ENCODE measurements at regions not wholly inside any gene's neighbourhood (a gene's known extent, or its start where the extent isn't known, plus 50 kb on each side); places are given as distances from the start of the nearest gene placed in this dataset.

DNA sequence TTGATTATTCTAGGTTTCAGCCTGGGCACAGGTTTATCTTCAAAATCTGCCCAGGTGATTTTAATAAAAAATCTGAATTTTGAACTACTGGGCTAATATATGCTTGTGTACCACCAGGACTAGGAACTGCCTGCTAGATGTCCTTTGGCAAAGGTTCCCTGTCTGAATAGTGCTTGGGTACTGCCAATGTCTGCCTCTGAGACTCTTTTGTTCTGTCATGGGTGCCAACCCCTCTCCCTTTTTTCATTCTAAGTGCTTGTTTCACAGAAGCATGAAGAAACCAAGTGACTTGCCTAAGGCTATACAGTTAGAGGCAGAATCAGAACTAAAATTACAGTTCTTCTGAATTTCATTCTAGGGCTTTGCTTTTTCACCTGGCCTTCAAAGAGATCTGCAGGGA is 106.3 kb upstream of the CACHD1 start (continued):
- TF ChIP-seq, protein P1, sequence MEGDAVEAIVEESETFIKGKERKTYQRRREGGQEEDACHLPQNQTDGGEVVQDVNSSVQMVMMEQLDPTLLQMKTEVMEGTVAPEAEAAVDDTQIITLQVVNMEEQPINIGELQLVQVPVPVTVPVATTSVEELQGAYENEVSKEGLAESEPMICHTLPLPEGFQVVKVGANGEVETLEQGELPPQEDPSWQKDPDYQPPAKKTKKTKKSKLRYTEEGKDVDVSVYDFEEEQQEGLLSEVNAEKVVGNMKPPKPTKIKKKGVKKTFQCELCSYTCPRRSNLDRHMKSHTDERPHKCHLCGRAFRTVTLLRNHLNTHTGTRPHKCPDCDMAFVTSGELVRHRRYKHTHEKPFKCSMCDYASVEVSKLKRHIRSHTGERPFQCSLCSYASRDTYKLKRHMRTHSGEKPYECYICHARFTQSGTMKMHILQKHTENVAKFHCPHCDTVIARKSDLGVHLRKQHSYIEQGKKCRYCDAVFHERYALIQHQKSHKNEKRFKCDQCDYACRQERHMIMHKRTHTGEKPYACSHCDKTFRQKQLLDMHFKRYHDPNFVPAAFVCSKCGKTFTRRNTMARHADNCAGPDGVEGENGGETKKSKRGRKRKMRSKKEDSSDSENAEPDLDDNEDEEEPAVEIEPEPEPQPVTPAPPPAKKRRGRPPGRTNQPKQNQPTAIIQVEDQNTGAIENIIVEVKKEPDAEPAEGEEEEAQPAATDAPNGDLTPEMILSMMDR (IDR thresholded peaks at IDR 0.05 in 2 of 3, conservative IDR thresholded peaks at IDR 0.05 in 1 of 3; ENCODE audit: borderline replicate concordance in 1 of 3, insufficient read depth in 1 of 3, low read depth in 2 of 3, low read length in 2 of 3), result no peak
- TF ChIP-seq SIN3A (IDR thresholded peaks at IDR 0.05; ENCODE audit: low read depth), result no peak
- TF ChIP-seq JUND (IDR thresholded peaks at IDR 0.05), result no peak
- no peak for TF ChIP-seq SP1 (IDR thresholded peaks at IDR 0.05; ENCODE audit: low read depth)
- TF ChIP-seq, protein P2, sequence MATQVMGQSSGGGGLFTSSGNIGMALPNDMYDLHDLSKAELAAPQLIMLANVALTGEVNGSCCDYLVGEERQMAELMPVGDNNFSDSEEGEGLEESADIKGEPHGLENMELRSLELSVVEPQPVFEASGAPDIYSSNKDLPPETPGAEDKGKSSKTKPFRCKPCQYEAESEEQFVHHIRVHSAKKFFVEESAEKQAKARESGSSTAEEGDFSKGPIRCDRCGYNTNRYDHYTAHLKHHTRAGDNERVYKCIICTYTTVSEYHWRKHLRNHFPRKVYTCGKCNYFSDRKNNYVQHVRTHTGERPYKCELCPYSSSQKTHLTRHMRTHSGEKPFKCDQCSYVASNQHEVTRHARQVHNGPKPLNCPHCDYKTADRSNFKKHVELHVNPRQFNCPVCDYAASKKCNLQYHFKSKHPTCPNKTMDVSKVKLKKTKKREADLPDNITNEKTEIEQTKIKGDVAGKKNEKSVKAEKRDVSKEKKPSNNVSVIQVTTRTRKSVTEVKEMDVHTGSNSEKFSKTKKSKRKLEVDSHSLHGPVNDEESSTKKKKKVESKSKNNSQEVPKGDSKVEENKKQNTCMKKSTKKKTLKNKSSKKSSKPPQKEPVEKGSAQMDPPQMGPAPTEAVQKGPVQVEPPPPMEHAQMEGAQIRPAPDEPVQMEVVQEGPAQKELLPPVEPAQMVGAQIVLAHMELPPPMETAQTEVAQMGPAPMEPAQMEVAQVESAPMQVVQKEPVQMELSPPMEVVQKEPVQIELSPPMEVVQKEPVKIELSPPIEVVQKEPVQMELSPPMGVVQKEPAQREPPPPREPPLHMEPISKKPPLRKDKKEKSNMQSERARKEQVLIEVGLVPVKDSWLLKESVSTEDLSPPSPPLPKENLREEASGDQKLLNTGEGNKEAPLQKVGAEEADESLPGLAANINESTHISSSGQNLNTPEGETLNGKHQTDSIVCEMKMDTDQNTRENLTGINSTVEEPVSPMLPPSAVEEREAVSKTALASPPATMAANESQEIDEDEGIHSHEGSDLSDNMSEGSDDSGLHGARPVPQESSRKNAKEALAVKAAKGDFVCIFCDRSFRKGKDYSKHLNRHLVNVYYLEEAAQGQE (IDR thresholded peaks at IDR 0.05; ENCODE audit: low read depth), result no peak

DNA sequence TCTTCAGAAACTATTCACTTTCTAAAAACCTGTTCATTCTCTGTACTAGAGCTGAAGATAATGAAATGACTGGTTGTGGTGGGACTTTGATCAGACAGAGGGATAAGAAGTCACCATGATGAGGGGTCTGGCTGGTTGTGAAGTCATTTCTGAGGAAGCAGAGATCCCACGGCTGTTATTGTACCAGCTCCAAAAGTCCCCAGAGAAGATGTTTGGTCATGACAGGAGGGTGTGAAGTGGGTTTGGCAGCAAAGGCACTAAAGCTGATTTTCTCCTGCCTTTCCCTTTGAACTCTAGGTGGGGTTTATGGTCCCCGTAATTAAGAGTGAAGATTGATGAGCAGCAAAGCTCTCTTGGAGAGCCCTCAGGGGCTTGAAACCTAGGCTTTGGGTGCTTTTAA is 103.1 kb upstream of the CACHD1 start:
- no TSS peak for BruUV-seq (replicated peaks)
- ATAC-seq, result no peak

More for the DNA sequence above, 103.1 kb upstream of the CACHD1 start:
- Histone ChIP-seq H3K4me2 (ENCODE audit: low read length) (no peak overlapping the region), H3K4me1 (ENCODE audit: control insufficient read depth in 1 of 2, insufficient read depth in 2 of 2, low read length in 2 of 2) (no peaks in the 10 kb centered on the region), H3K27me3 (ENCODE audit: insufficient read depth, low read length) (no peaks in the 10 kb centered on the region), H4K20me1 (ENCODE audit: insufficient read depth) (no peaks in the 10 kb centered on the region), H3K36me3 (ENCODE audit: control insufficient read depth in 1 of 2, insufficient read depth in 2 of 2, low read length in 2 of 2) (no peaks in the 10 kb centered on the region), H3K79me2 (ENCODE audit: insufficient read depth, low read length) (no peaks in the 10 kb centered on the region), H2AFZ (ENCODE audit: low read depth, low read length, poor library complexity, severe bottlenecking) (no peak overlapping the region), H3K9ac (ENCODE audit: low read length) (no peak overlapping the region), H3K9me3 (ENCODE audit: control insufficient read depth in 1 of 2, insufficient read depth in 1 of 2, low read depth in 1 of 2, low read length in 2 of 2) (no peaks in the 10 kb centered on the region), H3K27ac (ENCODE audit: low read depth, low read length) (no peak overlapping the region), H3K4me3 (replicated peaks in 1 of 2; ENCODE audit: low read depth in 1 of 2, low read length in 2 of 2) (no peak overlapping the region), H3K9me2 (ENCODE audit: insufficient read depth) (no peaks in the 10 kb centered on the region)
- POLR2A ChIA-PET, result no interaction called here
- CTCF ChIA-PET, result no interaction called here
- no peak for DNase-seq (ENCODE audit: low read depth, low spot score)
- RAD21 ChIA-PET (ENCODE audit: low non-redundant PET in 1 of 2, low total read pairs in 2 of 2, uncharacterized antibody in 2 of 2, unreplicated experiment in 2 of 2), result no interaction called here
- intact Hi-C loops (cut with micrococcal nuclease), result no loop called here
- no peak for TF ChIP-seq SP1 (IDR thresholded peaks at IDR 0.05; ENCODE audit: low read depth)
- TF ChIP-seq, protein P3, sequence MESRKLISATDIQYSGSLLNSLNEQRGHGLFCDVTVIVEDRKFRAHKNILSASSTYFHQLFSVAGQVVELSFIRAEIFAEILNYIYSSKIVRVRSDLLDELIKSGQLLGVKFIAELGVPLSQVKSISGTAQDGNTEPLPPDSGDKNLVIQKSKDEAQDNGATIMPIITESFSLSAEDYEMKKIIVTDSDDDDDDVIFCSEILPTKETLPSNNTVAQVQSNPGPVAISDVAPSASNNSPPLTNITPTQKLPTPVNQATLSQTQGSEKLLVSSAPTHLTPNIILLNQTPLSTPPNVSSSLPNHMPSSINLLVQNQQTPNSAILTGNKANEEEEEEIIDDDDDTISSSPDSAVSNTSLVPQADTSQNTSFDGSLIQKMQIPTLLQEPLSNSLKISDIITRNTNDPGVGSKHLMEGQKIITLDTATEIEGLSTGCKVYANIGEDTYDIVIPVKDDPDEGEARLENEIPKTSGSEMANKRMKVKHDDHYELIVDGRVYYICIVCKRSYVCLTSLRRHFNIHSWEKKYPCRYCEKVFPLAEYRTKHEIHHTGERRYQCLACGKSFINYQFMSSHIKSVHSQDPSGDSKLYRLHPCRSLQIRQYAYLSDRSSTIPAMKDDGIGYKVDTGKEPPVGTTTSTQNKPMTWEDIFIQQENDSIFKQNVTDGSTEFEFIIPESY (IDR thresholded peaks at IDR 0.05; ENCODE audit: extremely low read depth, insufficient replicate concordance, low read length), result no peak
- TF ChIP-seq ZNF274 (IDR thresholded peaks at IDR 0.05; ENCODE audit: low read depth, low read length), result no peak
- TF ChIP-seq, protein P4, sequence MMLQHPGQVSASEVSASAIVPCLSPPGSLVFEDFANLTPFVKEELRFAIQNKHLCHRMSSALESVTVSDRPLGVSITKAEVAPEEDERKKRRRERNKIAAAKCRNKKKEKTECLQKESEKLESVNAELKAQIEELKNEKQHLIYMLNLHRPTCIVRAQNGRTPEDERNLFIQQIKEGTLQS (IDR thresholded peaks at IDR 0.05), result no peak
